ENCODE measurements at regions not wholly inside any gene's neighbourhood (a gene's known extent, or its start where the extent isn't known, plus 50 kb on each side); places are given as distances from the start of the nearest gene placed in this dataset.

DNA sequence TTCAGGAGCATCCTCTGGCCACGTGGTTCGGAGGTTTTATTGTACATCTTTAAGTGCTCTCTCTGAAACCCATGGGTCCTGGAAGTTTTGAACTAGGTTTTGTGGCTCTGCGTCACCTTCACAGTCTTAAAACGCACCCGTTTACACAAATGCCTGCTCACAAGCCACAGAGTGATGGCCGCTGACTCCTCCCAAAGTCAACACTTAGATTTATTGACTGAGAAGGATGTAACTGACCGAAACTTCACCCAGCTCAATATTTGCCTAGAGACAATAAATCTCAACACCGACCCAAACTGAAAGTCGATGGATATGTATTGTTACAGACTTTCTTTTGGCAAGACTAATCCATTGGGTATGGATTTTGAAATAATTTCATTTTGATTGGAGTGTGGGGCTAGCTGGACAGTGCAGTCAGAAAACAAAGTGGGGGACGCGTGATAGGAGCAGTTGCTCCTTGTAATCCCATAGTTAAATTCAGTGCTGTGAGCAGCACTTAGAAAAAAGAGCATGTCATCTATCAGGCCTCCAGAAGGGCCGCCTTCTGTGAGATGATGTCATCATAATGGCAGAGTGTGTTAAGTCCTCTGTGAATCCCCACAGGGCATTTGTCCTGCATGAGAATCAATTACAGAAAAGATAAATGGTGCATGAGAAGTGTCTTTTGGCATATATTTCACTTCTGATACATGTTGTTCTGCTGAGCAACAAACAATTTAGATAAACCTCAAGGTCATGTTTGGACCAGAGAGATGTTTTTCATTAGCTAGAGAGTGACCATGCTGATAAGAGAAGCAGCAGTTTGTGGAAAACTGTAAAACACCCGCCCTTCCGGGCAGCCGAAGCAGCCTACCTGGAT lies 183.7 kb downstream of the INO80D start:
- no peak for TF ChIP-seq POLR2A (IDR thresholded peaks at IDR 0.05; ENCODE audit: low read length)
- TF ChIP-seq GATA1 (IDR thresholded peaks at IDR 0.05; ENCODE audit: low read depth, low read length) = no peak

Data from erythroblast (primary cell).